CD4-positive, alpha-beta T cell treated with Interleukin-12 subunit alpha and Interleukin-12 subunit beta, for 1 hour (primary cell): ENCODE measurements at regions not wholly inside any gene's neighbourhood (a gene's known extent, or its start where the extent isn't known, plus 50 kb on each side); places are given as distances from the start of the nearest gene placed in this dataset.
A peak's percentile ranks its signal among the peaks of the same experiment; 100 is the strongest.
"Not testable (repeated sequence)": the region's sequence is repeated elsewhere in the genome, so short reads cannot be mapped to it uniquely, and the experiment has no call there.

Experiments
- DNase-seq: peaks from one replicate; pipeline ENCODE4 v3.0.0-alpha.2; 2020

- peak; percentile 39 for DNase-seq
These were observed 198.3 kb downstream of the BCAS1 start for GRCh38 chr20:53872081-53872541.

- DNase-seq: no peak
These were observed 198.9 kb downstream of the BCAS1 start for GRCh38 chr20:53871541-53871940.

- no peak for DNase-seq
These were observed 199.7 kb downstream of the BCAS1 start for GRCh38 chr20:53870426-53871315.

DNA sequence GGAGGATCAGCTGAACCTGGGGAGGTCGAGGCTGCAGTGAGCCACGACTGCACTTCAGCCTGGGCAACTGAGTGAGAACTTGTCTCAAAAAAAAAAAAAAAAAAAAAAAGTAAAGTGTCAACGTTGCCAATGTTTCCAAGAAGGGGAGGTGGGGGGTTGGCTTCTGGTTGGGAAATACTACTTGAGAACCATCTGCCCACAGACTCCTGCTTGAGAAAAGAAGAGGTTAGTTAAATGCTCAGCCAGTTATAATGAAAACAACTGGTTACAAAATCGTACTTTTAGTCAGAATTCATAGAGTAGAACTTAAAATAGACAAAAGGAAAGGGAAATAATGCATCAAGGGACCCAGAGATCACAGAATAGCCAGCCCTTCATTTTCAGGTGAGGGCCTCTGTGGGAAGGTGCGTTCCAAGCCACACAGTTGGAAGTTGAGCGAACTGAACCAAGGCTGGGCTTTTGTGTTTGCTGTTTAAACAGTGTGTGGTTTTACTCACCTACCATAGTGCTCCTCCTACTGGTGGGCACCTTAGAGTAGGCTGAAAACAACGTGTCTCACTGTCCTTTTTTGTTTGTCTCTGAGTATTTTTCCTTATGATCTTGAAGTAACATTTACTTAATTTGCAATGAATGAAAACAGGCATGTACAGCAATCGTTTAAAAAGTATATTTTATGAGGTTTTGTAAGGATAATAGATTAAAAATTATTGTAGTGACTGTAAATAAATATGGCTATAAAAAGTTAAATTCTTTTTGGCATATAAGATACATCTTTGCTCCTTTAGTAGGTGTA lies 200.7 kb downstream of the BCAS1 start:
- DNase-seq: peak; percentile 83

DNA sequence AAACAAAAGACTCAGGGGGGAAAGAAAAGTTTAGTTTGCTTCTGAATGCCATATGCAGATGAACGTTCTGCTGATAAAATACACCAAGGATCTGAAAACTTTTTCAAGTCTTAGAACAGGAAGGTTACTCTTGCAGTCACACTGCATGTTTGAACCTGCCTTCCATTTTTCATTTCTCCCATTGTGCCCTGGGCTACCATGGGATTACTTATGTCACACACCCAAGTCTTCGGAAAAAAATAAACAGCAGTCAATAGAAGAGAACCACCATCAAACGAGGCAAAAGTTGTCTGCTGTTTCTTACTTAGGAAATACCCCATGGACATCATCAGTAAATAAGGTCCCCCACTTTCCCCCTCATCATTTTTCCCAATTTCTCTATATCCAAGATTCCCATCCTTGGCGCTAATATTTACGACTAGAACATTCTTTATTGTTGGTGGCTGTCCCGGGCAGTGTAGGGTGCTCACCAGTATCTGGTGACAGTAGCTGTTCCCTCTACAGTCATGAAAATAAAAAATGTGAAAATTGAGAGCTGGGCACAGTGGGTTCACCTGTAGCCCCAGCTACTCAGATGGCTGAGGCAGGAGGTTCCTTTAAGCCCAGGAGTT lies 202.5 kb downstream of the BCAS1 start:
- DNase-seq: no peak

DNA sequence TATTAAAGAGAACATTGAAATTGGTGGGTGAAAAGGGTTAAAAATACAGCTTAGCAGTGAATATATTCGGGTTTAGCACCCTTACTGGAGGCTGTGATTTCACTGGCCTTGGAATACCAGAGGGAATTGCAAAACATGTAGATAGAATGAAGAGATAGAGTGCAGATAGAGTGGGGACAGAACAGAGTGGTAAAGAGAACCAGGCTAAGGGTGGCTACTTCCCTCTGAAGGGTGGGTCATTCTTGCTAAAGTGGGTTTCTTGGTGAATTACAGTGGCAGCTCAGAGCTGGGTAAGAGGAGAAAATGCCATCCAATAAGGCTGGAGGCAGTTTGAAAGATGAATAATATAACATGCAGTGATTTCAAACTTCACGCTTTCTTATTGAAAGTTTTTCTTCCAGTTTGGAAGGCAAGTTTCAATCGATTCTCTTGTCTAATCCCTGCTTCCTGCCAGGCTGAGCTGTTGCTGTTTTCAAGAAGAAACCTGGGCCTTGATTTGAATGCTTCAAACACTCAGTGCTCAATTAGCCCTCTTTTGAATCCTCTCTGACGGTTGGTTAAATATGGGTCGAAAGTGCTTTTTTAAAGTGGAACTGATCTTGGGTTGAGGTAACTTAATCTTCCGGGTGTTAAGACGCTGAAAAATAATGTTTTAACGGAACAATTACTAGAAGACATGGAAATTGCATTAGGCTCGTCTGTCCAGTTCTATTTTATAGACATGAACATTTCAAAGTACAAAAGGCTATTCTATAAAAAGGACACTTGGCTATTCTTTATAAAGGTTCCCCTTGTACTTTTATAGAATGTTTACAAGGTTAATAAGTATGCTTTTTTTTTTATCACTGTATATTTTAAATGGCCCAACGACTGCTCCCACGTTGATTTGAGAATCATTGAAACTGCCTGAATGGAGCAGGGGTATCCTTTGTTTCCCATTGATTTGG lies 203.3 kb downstream of the BCAS1 start:
- peak; percentile 20 for DNase-seq

GRCh38 chr20:53865901-53866793 lies 204.2 kb downstream of the BCAS1 start:
- DNase-seq: peak; percentile 31

DNA sequence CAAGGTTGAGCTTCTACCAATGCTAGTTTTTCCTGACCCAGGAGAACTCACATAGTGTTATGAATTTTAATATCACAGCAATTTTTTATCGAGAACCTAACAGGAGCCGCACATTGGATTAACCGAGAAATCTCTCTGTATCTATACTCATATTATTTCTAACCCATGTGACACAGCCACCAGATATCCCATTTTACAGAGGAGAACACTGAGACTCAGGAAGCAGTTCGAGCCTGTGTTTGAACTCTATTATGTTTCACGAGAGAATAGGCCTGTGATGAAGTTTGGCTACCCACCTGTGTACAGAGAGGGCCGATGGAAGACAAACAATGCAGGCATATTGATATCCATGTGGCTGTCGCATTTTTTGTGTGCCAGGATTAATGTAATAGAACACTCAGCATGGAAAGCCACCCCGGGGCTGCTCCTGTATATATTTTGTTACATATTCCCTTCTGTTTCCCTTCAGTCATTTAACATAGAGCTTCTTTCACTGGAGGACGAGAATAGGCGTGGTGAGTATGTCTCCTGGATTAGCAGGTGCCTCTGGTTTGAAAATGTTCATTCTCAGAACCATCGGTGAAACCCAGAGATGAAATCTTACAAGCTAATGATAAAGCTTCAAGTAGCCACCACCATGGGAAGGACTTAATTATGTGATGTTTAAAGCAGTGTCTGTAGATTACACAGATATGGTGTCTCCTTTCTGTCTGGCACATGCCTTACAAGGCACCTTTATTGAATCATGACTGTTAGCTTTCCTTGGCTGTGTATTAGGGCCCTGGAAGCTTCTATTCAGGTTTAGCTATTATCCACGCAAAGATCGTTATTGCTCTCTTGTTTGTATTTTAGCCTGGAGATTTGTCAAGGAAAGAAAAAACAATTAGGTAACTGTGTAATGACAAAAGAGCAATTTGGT lies 205.4 kb downstream of the BCAS1 start:
- not testable (repeated sequence) for DNase-seq

DNA sequence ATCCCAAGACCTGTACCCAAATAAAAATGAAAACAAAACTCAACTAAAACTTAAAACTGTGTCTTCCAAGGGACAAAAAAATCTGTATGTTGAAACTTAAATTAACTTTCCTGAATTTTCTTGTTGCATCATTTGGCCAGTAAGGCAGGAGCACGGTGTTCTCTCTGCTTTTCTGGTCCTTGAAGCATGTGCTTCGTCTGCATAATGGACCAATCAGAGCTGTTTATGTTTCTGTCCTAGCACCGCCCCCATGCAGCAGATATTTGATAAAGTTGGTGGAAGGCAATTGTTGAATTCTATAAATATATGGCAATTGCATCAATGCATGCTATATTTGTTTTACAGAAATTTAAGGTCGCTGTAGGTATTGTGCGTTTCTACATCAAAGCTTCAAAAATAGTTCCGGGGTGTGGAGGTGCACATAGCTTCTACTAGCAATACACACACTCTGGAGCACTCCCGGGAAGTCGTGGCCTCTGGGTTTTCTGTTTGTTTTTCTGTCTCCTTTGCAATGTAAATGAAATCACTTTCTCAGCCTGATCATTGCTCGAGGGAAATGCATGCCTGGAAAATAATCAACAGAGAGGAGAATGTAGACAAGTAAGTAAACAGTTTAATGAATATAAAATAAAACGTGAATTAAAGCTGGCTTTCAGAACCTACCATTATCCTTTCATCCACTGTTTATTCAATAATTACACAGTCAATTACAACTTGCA lies 206.3 kb downstream of the BCAS1 start:
- DNase-seq: not testable (repeated sequence)

DNA sequence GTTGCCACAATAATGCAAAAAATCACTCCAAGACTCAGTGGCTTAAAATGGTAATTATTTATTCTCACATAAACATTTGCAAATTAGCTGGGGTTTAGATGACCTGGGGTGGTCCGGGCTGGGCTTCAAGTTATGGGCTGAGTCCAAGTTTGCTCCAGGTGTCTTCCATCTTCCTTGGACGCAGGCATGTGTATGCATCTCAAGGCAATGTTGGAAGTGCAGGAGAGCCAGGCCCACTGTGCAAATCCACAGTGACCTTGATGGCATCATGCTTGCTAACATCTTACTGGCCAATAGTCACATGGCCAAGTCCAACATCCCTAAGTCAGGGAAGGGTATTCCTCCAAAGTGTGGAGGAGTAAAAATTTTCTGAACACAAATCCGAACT lies 206.9 kb downstream of the BCAS1 start:
- DNase-seq: not testable (repeated sequence)

DNA sequence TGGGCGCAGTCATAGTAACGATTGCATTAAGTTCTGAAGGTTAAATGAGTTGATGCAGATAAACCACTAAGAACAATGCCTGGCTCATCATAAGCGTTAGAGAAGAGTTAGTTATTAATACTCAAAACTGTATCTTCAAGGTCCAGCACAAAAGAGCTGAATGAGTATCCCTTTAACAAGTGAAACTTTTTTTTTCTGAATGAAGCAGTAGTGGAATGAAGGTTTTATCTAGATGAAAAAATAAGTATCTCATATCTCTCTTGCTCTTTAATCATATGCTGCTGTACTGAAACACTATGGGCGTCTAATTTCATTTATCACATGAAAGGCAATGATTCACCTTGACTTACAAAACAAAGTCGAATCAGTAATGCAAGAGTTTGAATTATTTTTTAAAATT lies 207.4 kb downstream of the BCAS1 start:
- DNase-seq: not testable (repeated sequence)

DNA sequence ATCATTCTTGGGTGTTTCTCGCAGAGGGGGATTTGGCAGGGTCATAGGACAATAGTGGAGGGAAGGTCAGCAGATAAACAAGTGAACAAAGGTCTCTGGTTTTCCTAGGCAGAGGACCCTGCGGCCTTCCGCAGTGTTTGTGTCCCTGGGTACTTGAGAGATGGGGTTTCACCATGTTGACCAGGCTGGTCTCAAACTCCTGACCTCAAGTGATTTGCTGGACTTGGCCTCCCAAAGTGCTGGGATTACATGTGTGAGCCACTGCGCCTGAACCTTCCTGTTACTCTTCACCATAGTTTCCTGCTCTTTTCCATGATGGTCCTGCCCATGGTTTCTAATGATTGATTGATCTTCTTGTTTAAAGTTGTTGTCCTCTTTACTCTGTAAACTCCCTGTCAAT lies 207.9 kb downstream of the BCAS1 start:
- not testable (repeated sequence) for DNase-seq

GRCh38 chr20:53862136-53862397 lies 208.3 kb downstream of the BCAS1 start:
- DNase-seq: not testable (repeated sequence)

- no peak for DNase-seq
These were observed 210.7 kb downstream of the BCAS1 start for GRCh38 chr20:53859684-53860083.

DNA sequence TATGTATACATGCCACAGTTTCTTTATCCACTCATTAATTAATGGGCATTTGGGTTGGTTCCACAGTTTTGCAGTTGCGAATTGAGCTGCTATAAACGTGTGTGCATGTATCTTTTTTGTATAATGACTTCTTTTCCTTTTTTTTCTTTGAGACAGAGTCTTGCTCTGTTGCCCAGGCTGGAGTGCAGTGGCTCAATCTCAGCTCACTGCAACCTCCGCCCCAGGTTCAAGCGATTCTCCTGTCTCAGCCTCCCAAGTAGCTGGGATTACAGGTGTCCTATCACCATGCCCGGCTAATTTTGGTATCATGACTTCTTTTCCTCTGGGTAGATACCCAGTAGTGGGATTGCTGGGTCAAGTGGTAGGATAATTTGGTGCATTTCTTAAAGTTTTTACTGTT lies 211.4 kb downstream of the BCAS1 start:
- DNase-seq: not testable (repeated sequence)

GRCh38 chr20:53858516-53858915 lies 211.9 kb downstream of the BCAS1 start:
- not testable (repeated sequence) for DNase-seq

GRCh38 chr20:53857723-53858236 lies 212.6 kb downstream of the BCAS1 start:
- DNase-seq: no peak

DNA sequence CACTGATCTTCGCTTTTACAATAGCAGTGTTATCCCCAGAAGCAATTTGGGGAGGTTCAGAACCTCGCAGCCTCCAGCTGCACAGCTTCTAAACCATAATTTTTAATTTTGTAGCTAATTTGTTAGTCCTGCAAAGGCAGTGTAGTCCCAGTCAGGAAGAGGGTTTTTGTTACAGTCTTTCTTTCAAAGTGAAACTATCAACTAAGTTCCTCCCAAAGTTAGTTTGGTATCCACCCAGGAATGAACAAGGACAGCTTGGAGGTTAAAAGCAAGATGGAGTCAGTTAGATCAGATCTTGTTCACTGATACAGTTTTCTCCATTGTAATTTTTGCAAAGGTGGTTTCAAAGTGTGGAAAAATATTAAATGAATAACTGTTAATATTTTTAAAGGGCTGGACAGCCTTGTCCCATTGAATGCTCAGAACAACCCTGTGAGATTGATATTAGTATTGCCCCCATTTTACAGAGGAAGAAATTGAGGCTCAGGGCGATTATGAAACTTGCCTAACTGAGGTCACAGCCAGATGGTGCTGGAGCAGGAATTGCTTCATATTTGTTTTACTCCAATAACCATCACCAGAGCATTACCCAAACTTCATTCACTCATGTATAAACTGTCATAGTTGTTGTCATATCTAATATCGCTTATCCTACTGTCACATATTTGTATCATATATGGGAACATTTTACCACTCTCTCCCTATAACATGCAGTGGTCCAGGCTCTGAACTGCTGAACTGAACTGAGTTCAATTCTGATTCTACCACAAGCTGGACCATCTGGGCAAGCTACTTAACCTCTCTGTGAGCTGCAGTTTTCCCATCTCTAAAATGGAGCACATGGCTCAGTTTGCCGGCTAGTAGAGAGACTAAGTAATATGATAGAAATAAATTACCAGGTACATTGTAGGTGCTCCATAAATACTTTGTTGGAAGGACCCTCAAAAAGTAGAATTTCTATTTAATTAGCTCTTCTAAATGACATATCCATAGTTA lies 213.8 kb downstream of the BCAS1 start:
- DNase-seq: no peak
